Kidney epithelial cell (primary cell): ENCODE measurements at regions not wholly inside any gene's neighbourhood (a gene's known extent, or its start where the extent isn't known, plus 50 kb on each side); places are given as distances from the start of the nearest gene placed in this dataset.

ENCODE experiments used
- DNase-seq: peaks from one replicate; pipeline ENCODE4 v3.0.0-alpha.2; 2010; ENCODE audit warnings: low read depth
- H3K27me3 ChIP-seq: 2 replicates; pipeline ENCODE4 v1.6.0; 2011; ENCODE audit warnings: low read length; ENCODE audit not compliant: control insufficient read depth, insufficient read depth
- H3K36me3 ChIP-seq: 2 replicates; pipeline ENCODE4 v1.5.1; 2011; ENCODE audit warnings: low read length; ENCODE audit not compliant: control insufficient read depth, insufficient read depth
- H3K4me3 ChIP-seq: 2 replicates; pipeline ENCODE4 v1.5.1; 2011; ENCODE audit warnings: low read depth, mild to moderate bottlenecking, control low read depth, low read length
- TF ChIP-seq, protein P1 (sequence below): IDR thresholded peaks from 2 replicates; pipeline ENCODE4 v1.5.1; 2011; ENCODE audit warnings: mild to moderate bottlenecking, moderate library complexity, low read length, control low read depth, inconsistent platforms; ENCODE audit not compliant: insufficient read depth, poor library complexity, severe bottlenecking

- no peaks in the 10 kb centered on the region for H3K27me3 ChIP-seq
- no peak overlapping the region for H3K4me3 ChIP-seq
- H3K36me3 ChIP-seq: no peaks in the 10 kb centered on the region
- DNase-seq: no peak
- TF ChIP-seq, protein P1, sequence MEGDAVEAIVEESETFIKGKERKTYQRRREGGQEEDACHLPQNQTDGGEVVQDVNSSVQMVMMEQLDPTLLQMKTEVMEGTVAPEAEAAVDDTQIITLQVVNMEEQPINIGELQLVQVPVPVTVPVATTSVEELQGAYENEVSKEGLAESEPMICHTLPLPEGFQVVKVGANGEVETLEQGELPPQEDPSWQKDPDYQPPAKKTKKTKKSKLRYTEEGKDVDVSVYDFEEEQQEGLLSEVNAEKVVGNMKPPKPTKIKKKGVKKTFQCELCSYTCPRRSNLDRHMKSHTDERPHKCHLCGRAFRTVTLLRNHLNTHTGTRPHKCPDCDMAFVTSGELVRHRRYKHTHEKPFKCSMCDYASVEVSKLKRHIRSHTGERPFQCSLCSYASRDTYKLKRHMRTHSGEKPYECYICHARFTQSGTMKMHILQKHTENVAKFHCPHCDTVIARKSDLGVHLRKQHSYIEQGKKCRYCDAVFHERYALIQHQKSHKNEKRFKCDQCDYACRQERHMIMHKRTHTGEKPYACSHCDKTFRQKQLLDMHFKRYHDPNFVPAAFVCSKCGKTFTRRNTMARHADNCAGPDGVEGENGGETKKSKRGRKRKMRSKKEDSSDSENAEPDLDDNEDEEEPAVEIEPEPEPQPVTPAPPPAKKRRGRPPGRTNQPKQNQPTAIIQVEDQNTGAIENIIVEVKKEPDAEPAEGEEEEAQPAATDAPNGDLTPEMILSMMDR: no peak
These were observed 486.9 kb upstream of the ARRDC4 start for GRCh38 chr15:97473627-97474026.

DNA sequence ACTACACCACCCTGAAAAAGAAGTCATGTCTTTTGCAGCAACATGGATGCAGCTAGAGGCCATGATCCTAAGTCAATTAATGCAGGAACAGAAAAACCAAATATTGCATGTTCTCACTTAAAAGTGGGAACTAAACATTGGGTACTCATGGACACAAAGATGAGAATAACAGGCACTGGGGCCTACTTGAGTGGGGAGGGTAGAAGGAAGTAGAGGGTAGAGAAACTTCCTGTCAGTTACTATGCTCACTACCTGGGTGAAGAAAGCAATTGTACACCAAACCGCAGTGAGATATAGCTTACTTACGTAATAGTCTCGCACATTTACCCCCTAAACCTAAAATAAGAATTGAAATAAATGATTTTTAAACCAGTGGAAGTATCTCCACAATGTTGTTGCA, 480.5 kb upstream of the ARRDC4 start:
- TF ChIP-seq, protein P1: no peak
- DNase-seq: no peak
- Histone ChIP-seq H3K36me3 (no peaks in the 10 kb centered on the region), H3K4me3 (no peak overlapping the region), H3K27me3 (no peaks in the 10 kb centered on the region)

GRCh38 chr15:97482521-97482920, 478.0 kb upstream of the ARRDC4 start:
- DNase-seq: no peak
- TF ChIP-seq, protein P1: peak; percentile 39

GRCh38 chr15:97483232-97483631, 477.3 kb upstream of the ARRDC4 start:
- no peak for DNase-seq
- Histone ChIP-seq H3K4me3 (no peak overlapping the region), H3K27me3 (no peaks in the 10 kb centered on the region), H3K36me3 (no peaks in the 10 kb centered on the region)
- TF ChIP-seq, protein P1: no peak

More at GRCh38 chr15:97482521-97482920, 478.0 kb upstream of the ARRDC4 start:
- Histone ChIP-seq H3K36me3 (no peaks in the 10 kb centered on the region), H3K4me3 (no peak overlapping the region), H3K27me3 (no peaks in the 10 kb centered on the region)

- DNase-seq: no peak
- TF ChIP-seq, protein P1: no peak
- Histone ChIP-seq H3K4me3 (no peak overlapping the region), H3K36me3 (no peaks in the 10 kb centered on the region), H3K27me3 (no peaks in the 10 kb centered on the region)
These were observed 470.1 kb upstream of the ARRDC4 start for GRCh38 chr15:97490429-97490828.

GRCh38 chr15:97501291-97501690, 459.2 kb upstream of the ARRDC4 start:
- H3K27me3 ChIP-seq: no peaks in the 10 kb centered on the region
- no peak overlapping the region for H3K4me3 ChIP-seq
- H3K36me3 ChIP-seq: no peaks in the 10 kb centered on the region
- TF ChIP-seq, protein P1: no peak
- no peak for DNase-seq
